Trophoblast cell (in vitro differentiated cells and primary cell): ENCODE measurements at regions not wholly inside any gene's neighbourhood (a gene's known extent, or its start where the extent isn't known, plus 50 kb on each side); places are given as distances from the start of the nearest gene placed in this dataset.

Experiments used
- DNase-seq, 2 donors: peaks; one replicate each; pipeline ENCODE4 v3.0.0-alpha.2; 2016
- H2AFZ ChIP-seq: 2 replicates; pipeline ENCODE4 v1.6.1; 2013; ENCODE audit warnings: low read length, moderate library complexity, mild to moderate bottlenecking; ENCODE audit not compliant: insufficient read depth, poor library complexity
- H2AK5ac ChIP-seq: 2 replicates; pipeline ENCODE4 v1.6.1; 2013; ENCODE audit warnings: mild to moderate bottlenecking, low read length
- H2BK120ac ChIP-seq: 2 replicates; pipeline ENCODE4 v1.6.1; 2013; ENCODE audit warnings: low read length, mild to moderate bottlenecking, moderate library complexity; ENCODE audit not compliant: insufficient read depth, poor library complexity
- H2BK12ac ChIP-seq: 2 replicates; pipeline ENCODE4 v1.6.1; 2013; ENCODE audit warnings: mild to moderate bottlenecking, low read length, moderate library complexity
- H2BK5ac ChIP-seq: 2 replicates; pipeline ENCODE4 v1.6.1; 2013; ENCODE audit warnings: low read length, low read depth, moderate library complexity, mild to moderate bottlenecking; ENCODE audit not compliant: poor library complexity
- H3K14ac ChIP-seq: 2 replicates; pipeline ENCODE4 v1.6.1; 2013; ENCODE audit warnings: mild to moderate bottlenecking, low read length
- H3K18ac ChIP-seq: 2 replicates; pipeline ENCODE4 v1.6.1; 2013; ENCODE audit warnings: mild to moderate bottlenecking, low read length
- H3K23ac ChIP-seq: 2 replicates; pipeline ENCODE4 v1.6.1; 2013; ENCODE audit warnings: low read length
- H3K27ac ChIP-seq: 2 replicates; pipeline ENCODE4 v1.5.1; 2013; ENCODE audit warnings: low read depth, mild to moderate bottlenecking, inconsistent platforms, low read length, moderate library complexity
- H3K27me3 ChIP-seq: 2 replicates; pipeline ENCODE4 v1.6.1; 2013; ENCODE audit warnings: inconsistent platforms, mild to moderate bottlenecking, low read length, moderate library complexity; ENCODE audit not compliant: insufficient read depth
- H3K36me3 ChIP-seq, 2 experiments: 1 replicate in 1 of 2; 2 replicates in 1 of 2; pipeline ENCODE4 v1.6.1; 2013; ENCODE audit warnings: low read length in 2 of 2, mild to moderate bottlenecking in 2 of 2, moderate library complexity in 1 of 2; ENCODE audit not compliant: insufficient read depth in 2 of 2, control insufficient read depth in 1 of 2
- H3K4ac ChIP-seq: 2 replicates; pipeline ENCODE4 v1.6.1; 2013; ENCODE audit warnings: low read depth, mild to moderate bottlenecking, low read length, moderate library complexity
- H3K4me1 ChIP-seq, 2 experiments: 1 replicate in 1 of 2; 2 replicates in 1 of 2; pipeline ENCODE4 v1.6.1; 2013; ENCODE audit warnings: low read length in 2 of 2, mild to moderate bottlenecking in 2 of 2, moderate library complexity in 1 of 2; ENCODE audit not compliant: insufficient read depth in 2 of 2, control insufficient read depth in 1 of 2
- H3K4me2 ChIP-seq: 2 replicates; pipeline ENCODE4 v1.6.1; 2013; ENCODE audit warnings: inconsistent platforms, mild to moderate bottlenecking, low read length, moderate library complexity
- H3K4me3 ChIP-seq: 2 replicates; pipeline ENCODE4 v1.5.1; 2013; ENCODE audit warnings: mild to moderate bottlenecking, low read depth, low read length, inconsistent platforms
- H3K79me1 ChIP-seq: one replicate; pipeline ENCODE4 v1.6.1; 2013; ENCODE audit warnings: low read length
- H3K79me2 ChIP-seq: 2 replicates; pipeline ENCODE4 v1.6.1; 2013; ENCODE audit warnings: low read length, mild to moderate bottlenecking; ENCODE audit not compliant: control insufficient read depth, insufficient read depth, poor library complexity
- H3K9ac ChIP-seq: 2 replicates; pipeline ENCODE4 v1.6.1; 2013; ENCODE audit warnings: mild to moderate bottlenecking, low read length
- H3K9me3 ChIP-seq: 2 replicates; pipeline ENCODE4 v1.6.1; 2013; ENCODE audit warnings: low read depth, mild to moderate bottlenecking, control low read depth, inconsistent platforms, low read length; ENCODE audit not compliant: insufficient read depth
- H4K12ac ChIP-seq: 2 replicates; pipeline ENCODE4 v1.6.1; 2013; ENCODE audit warnings: low read depth, mild to moderate bottlenecking, low read length, moderate library complexity
- H4K8ac ChIP-seq: 2 replicates; pipeline ENCODE4 v1.6.1; 2013; ENCODE audit warnings: low read depth, mild to moderate bottlenecking, low read length, moderate library complexity
- H4K91ac ChIP-seq: one replicate; pipeline ENCODE4 v1.6.1; 2013; ENCODE audit warnings: low read depth, mild to moderate bottlenecking, low read length, moderate library complexity
- WGBS: extraction: QIAGEN DNeasy Blood & Tissue Kit; methylation state at CpG from one replicate; pipeline ENCODE4 v1.1.7; 2013; ENCODE audit warnings: missing lambda C conversion rate; ENCODE audit not compliant: insufficient read length, insufficient coverage; ENCODE audit errors: extremely low coverage; 5-methylcytosine and 5-hydroxymethylcytosine counted together

GRCh38 chr20:55678970-55679667 is 326.2 kb downstream of the CBLN4 start:
- no peak overlapping the region for H2BK12ac ChIP-seq
- no peak overlapping the region for H3K4me2 ChIP-seq
- H4K12ac ChIP-seq = no peak overlapping the region
- no peak overlapping the region for H3K4me3 ChIP-seq
- H3K18ac ChIP-seq = no peak overlapping the region
- H3K14ac ChIP-seq = no peak overlapping the region
- no CpG with 5 or more reads among the region's 5 CpGs for WGBS
- no peaks in the 10 kb centered on the region for H3K36me3 ChIP-seq
- no peak overlapping the region for H3K4ac ChIP-seq
- no peaks in the 10 kb centered on the region for H3K4me1 ChIP-seq
- H3K27me3 ChIP-seq = no peaks in the 10 kb centered on the region
- H3K79me1 ChIP-seq = no peaks in the 10 kb centered on the region
- no peak for DNase-seq
- no peak overlapping the region for H2AFZ ChIP-seq
- no peaks in the 10 kb centered on the region for H3K79me2 ChIP-seq
- H3K27ac ChIP-seq = no peak overlapping the region
- no peak overlapping the region for H4K91ac ChIP-seq
- H4K8ac ChIP-seq = no peak overlapping the region
- no peak overlapping the region for H3K23ac ChIP-seq
- no peak overlapping the region for H3K9ac ChIP-seq
- H2BK120ac ChIP-seq = no peak overlapping the region
- H3K9me3 ChIP-seq = no peaks in the 10 kb centered on the region
- H2BK5ac ChIP-seq = no peak overlapping the region
- H2AK5ac ChIP-seq = no peak overlapping the region

- Histone ChIP-seq H3K9me3 (no peaks in the 10 kb centered on the region), H2AFZ (no peak overlapping the region), H3K79me2 (no peaks in the 10 kb centered on the region), H2BK12ac (no peak overlapping the region), H4K8ac (no peak overlapping the region), H4K12ac (no peak overlapping the region), H3K18ac (no peak overlapping the region), H3K27me3 (no peaks in the 10 kb centered on the region), H3K4me1 (no peaks in the 10 kb centered on the region), H3K9ac (no peak overlapping the region), H3K4me3 (no peak overlapping the region), H2BK120ac (no peak overlapping the region), H2AK5ac (no peak overlapping the region), H3K23ac (no peak overlapping the region), H3K14ac (no peak overlapping the region), H3K4me2 (no peak overlapping the region), H3K27ac (no peak overlapping the region), H2BK5ac (no peak overlapping the region), H3K79me1 (no peaks in the 10 kb centered on the region), H3K4ac (no peak overlapping the region), H4K91ac (no peak overlapping the region), H3K36me3 (no peaks in the 10 kb centered on the region)
- DNase-seq = no peak
- WGBS = no CpG with 5 or more reads among the region's 3 CpGs
Observed at GRCh38 chr20:55678126-55678525, 327.2 kb downstream of the CBLN4 start.

GRCh38 chr20:55677011-55677410 is 328.3 kb downstream of the CBLN4 start:
- Histone ChIP-seq H3K79me2 (no peaks in the 10 kb centered on the region), H3K27me3 (no peaks in the 10 kb centered on the region), H3K14ac (no peak overlapping the region), H3K79me1 (no peaks in the 10 kb centered on the region), H3K36me3 (no peaks in the 10 kb centered on the region), H4K8ac (no peak overlapping the region), H3K9ac (no peak overlapping the region), H2BK12ac (no peak overlapping the region), H3K4me3 (no peak overlapping the region), H4K12ac (no peak overlapping the region), H2BK5ac (no peak overlapping the region), H3K18ac (no peak overlapping the region), H3K9me3 (no peaks in the 10 kb centered on the region), H3K4ac (no peak overlapping the region), H2AK5ac (no peak overlapping the region), H3K23ac (no peak overlapping the region), H3K4me2 (no peak overlapping the region), H3K4me1 (no peaks in the 10 kb centered on the region), H4K91ac (no peak overlapping the region), H2AFZ (no peak overlapping the region), H3K27ac (no peak overlapping the region), H2BK120ac (no peak overlapping the region)
- no peak for DNase-seq
- WGBS = no CpG with 5 or more reads among the region's 5 CpGs

- Histone ChIP-seq H3K23ac (no peak overlapping the region), H4K91ac (no peak overlapping the region), H3K4ac (no peak overlapping the region), H3K27me3 (no peaks in the 10 kb centered on the region), H3K4me2 (no peak overlapping the region), H4K12ac (no peak overlapping the region), H3K36me3 (no peaks in the 10 kb centered on the region), H3K79me1 (no peaks in the 10 kb centered on the region), H3K4me1 (no peaks in the 10 kb centered on the region), H2BK12ac (no peak overlapping the region), H2BK120ac (no peak overlapping the region), H4K8ac (no peak overlapping the region), H3K4me3 (no peak overlapping the region), H3K9me3 (no peaks in the 10 kb centered on the region), H3K14ac (no peak overlapping the region), H3K79me2 (no peaks in the 10 kb centered on the region), H3K27ac (no peak overlapping the region), H2AFZ (no peak overlapping the region), H3K18ac (no peak overlapping the region), H2BK5ac (no peak overlapping the region), H3K9ac (no peak overlapping the region), H2AK5ac (no peak overlapping the region)
- no peak for DNase-seq
- WGBS = no CpG with 5 or more reads among the region's 5 CpGs
Observed at GRCh38 chr20:55676097-55676496, 329.2 kb downstream of the CBLN4 start.
